ENCODE measurements at regions not wholly inside any gene's neighbourhood (a gene's known extent, or its start where the extent isn't known, plus 50 kb on each side); places are given as distances from the start of the nearest gene placed in this dataset.

DNA sequence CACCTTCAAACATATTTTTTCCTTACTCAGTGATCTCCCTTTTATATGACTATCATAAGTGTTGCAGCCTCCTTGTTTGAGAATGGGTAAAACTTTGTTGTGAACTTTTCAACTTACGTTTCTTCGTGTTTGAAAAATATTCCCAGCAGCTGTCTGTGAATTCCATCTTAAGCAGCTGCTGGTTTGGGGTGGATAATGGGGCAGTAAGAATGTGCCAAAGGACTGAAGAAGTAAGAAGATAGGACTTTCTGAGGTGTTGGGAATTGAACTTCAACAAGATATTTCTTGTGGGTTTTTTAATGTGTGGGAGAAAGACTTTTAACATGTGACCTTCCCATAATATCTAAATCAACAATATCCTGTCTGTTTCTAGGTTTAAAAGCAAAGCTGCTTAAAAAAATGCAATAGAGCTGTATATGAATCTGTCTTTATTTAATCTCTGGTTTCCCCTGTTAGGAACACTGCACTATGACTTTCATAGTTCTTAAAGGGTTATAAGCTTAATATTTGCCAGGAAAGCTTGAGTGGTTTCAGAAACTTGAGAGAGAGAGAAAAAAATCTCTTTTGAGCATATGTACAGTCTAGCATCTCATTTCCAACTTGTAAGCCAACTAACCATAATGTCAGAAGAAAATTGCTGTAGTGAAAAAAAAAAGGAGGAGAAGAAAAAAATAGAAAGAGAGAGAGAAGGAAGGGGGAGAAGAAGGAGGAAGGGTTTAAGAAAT, 1659.2 kb upstream of the FLRT2 start:
- no peak for DNase-seq (ENCODE audit: extremely low spot score, unreplicated experiment)
- peaks cover 3% of the 10 kb centered on the region for H3K9me3 Mint-ChIP-seq (ENCODE audit: unreplicated experiment)
- no peak overlapping the region for H3K4me3 Mint-ChIP-seq (ENCODE audit: unreplicated experiment)
- no peaks in the 10 kb centered on the region for H3K27me3 Mint-ChIP-seq (ENCODE audit: unreplicated experiment)
- H3K27ac Mint-ChIP-seq (ENCODE audit: unreplicated experiment), result no peak overlapping the region
- no peaks in the 10 kb centered on the region for H3K36me3 Mint-ChIP-seq (ENCODE audit: unreplicated experiment)
- H3K4me1 Mint-ChIP-seq (ENCODE audit: unreplicated experiment), result peaks cover 27% of the 10 kb centered on the region
- TF ChIP-seq, protein P1, sequence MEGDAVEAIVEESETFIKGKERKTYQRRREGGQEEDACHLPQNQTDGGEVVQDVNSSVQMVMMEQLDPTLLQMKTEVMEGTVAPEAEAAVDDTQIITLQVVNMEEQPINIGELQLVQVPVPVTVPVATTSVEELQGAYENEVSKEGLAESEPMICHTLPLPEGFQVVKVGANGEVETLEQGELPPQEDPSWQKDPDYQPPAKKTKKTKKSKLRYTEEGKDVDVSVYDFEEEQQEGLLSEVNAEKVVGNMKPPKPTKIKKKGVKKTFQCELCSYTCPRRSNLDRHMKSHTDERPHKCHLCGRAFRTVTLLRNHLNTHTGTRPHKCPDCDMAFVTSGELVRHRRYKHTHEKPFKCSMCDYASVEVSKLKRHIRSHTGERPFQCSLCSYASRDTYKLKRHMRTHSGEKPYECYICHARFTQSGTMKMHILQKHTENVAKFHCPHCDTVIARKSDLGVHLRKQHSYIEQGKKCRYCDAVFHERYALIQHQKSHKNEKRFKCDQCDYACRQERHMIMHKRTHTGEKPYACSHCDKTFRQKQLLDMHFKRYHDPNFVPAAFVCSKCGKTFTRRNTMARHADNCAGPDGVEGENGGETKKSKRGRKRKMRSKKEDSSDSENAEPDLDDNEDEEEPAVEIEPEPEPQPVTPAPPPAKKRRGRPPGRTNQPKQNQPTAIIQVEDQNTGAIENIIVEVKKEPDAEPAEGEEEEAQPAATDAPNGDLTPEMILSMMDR (IDR thresholded peaks at IDR 0.05), result no peak

DNA sequence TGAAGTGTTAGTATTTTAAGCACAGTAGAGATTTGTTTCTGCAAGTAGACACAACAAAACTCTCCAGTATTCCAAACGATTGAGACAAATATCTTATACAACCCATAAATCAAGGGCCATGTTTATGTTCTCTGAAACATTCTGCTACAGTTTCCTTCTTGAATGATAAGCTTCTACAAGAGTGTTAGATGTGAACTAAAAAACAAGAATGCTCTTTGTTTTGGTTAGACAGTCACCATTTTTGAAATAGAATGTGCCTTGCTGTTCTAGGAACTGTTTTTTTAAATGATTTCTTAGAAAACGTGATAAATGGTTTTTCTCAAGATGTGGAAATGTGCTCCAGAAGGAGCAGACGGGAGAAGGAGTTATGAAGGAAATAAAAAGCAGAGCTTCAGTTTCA, 1656.3 kb upstream of the FLRT2 start:
- H3K4me1 Mint-ChIP-seq (ENCODE audit: unreplicated experiment), result peaks cover 18% of the 10 kb centered on the region
- H3K9me3 Mint-ChIP-seq (ENCODE audit: unreplicated experiment), result peaks cover 3% of the 10 kb centered on the region

DNA sequence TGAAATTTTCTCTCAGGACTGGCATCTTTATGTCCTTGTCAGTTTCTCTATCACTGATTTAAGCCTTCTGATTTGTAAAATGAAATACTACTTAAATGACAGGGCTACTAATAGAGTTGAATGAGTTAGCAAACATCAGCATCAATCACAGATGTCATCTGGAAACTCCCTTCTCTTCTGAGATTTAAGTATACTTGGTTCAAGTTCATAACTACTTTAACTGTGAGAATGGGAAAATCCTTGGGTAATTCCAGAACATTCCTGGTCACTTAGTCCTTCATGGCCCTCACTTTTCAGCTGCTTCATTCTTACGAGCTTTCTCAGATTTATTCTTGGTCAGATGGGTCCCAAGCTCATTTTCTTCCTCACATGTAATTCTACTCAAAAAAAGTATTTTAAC, 1655.3 kb upstream of the FLRT2 start:
- no peak overlapping the region for H3K27ac Mint-ChIP-seq (ENCODE audit: unreplicated experiment)

More for the DNA sequence above, 1656.3 kb upstream of the FLRT2 start:
- H3K36me3 Mint-ChIP-seq (ENCODE audit: unreplicated experiment), result no peaks in the 10 kb centered on the region
- H3K4me3 Mint-ChIP-seq (ENCODE audit: unreplicated experiment), result no peak overlapping the region
- H3K27ac Mint-ChIP-seq (ENCODE audit: unreplicated experiment), result no peak overlapping the region
- no peaks in the 10 kb centered on the region for H3K27me3 Mint-ChIP-seq (ENCODE audit: unreplicated experiment)
- TF ChIP-seq, protein P1 (IDR thresholded peaks at IDR 0.05), result no peak
- no peak for DNase-seq (ENCODE audit: extremely low spot score, unreplicated experiment)

DNA sequence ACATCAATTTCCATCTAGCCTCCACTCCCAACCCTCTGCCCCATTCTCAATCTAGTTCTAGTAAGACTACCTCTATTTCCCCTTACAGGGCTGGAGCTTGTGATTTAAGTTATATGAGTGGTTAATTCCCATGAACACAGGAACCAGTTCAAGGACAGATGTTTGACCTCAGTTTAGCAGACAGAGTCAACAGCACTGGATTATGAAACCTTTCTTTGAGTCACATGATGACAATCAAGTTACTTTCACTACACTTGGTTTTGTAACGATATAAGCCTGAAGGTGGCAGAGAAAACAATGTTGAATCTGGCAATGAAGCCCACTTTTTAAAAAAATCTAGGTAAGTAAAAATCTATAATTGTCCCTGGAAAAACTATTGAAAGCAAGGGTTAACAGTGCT, 1646.2 kb upstream of the FLRT2 start:
- Mint-ChIP-seq H3K27ac (ENCODE audit: unreplicated experiment) (no peak overlapping the region), H3K36me3 (ENCODE audit: unreplicated experiment) (no peaks in the 10 kb centered on the region), H3K27me3 (ENCODE audit: unreplicated experiment) (no peaks in the 10 kb centered on the region), H3K9me3 (ENCODE audit: unreplicated experiment) (no peaks in the 10 kb centered on the region), H3K4me3 (ENCODE audit: unreplicated experiment) (no peak overlapping the region), H3K4me1 (ENCODE audit: unreplicated experiment) (peaks cover 9% of the 10 kb centered on the region)
- DNase-seq (ENCODE audit: extremely low spot score, unreplicated experiment), result no peak
- TF ChIP-seq, protein P1 (IDR thresholded peaks at IDR 0.05), result no peak

More for the DNA sequence above, 1655.3 kb upstream of the FLRT2 start:
- H3K36me3 Mint-ChIP-seq (ENCODE audit: unreplicated experiment), result no peaks in the 10 kb centered on the region
- H3K9me3 Mint-ChIP-seq (ENCODE audit: unreplicated experiment), result peaks cover 3% of the 10 kb centered on the region
- TF ChIP-seq, protein P1 (IDR thresholded peaks at IDR 0.05), result no peak
- H3K4me3 Mint-ChIP-seq (ENCODE audit: unreplicated experiment), result no peak overlapping the region
- no peaks in the 10 kb centered on the region for H3K27me3 Mint-ChIP-seq (ENCODE audit: unreplicated experiment)
- H3K4me1 Mint-ChIP-seq (ENCODE audit: unreplicated experiment), result peaks cover 18% of the 10 kb centered on the region
- DNase-seq (ENCODE audit: extremely low spot score, unreplicated experiment), result no peak

DNA sequence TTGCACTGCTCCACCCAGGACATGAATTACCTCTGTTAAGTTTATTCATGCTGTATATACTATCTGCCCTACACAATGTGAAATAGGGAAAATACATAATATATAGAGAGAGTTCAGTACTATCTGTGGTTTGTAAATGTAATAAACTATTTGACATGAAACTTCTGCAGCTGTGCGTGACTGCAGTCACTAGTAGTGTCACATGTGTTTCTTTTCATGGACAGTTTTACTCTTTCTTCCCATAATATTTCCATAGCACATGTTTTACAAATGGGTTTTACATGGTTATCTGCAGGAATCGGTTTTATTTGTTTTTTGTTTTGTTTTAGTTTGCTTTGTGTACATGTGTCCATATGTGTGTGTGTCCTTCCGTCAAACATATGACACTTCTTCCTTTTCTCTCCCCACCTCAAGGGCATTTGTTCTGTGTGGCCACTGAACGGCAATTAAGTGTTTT, 1644.1 kb upstream of the FLRT2 start:
- H3K4me3 Mint-ChIP-seq (ENCODE audit: unreplicated experiment), result no peak overlapping the region
- no peaks in the 10 kb centered on the region for H3K9me3 Mint-ChIP-seq (ENCODE audit: unreplicated experiment)
- no peak for DNase-seq (ENCODE audit: extremely low spot score, unreplicated experiment)
- H3K36me3 Mint-ChIP-seq (ENCODE audit: unreplicated experiment), result no peaks in the 10 kb centered on the region
- TF ChIP-seq, protein P1 (IDR thresholded peaks at IDR 0.05), result no peak
- no peaks in the 10 kb centered on the region for H3K27me3 Mint-ChIP-seq (ENCODE audit: unreplicated experiment)
- H3K27ac Mint-ChIP-seq (ENCODE audit: unreplicated experiment), result no peak overlapping the region
- peaks cover 9% of the 10 kb centered on the region for H3K4me1 Mint-ChIP-seq (ENCODE audit: unreplicated experiment)

Data from osteocyte (in vitro differentiated cells).